ENCODE measurements at regions not wholly inside any gene's neighbourhood (a gene's known extent, or its start where the extent isn't known, plus 50 kb on each side); places are given as distances from the start of the nearest gene placed in this dataset.

- TF ChIP-seq CTCF (IDR thresholded peaks at IDR 0.05; ENCODE audit: low read depth, low read length, missing input control) = no peak
- no peak for TF ChIP-seq RAD21 (IDR thresholded peaks at IDR 0.05)
- no peak for TF ChIP-seq FOXA1 (IDR thresholded peaks at IDR 0.05)
- TF ChIP-seq TAF1 (conservative IDR thresholded peaks at IDR 0.05) = no peak
- TF ChIP-seq REST (IDR thresholded peaks at IDR 0.05) = no peak
- TF ChIP-seq MAX (IDR thresholded peaks at IDR 0.05) = no peak
- no peak for TF ChIP-seq ZBTB33 (IDR thresholded peaks at IDR 0.05)
Observed at GRCh38 chr10:90171014-90171722, 469.8 kb downstream of the KIF20B start.
